GM12864 (cell line): ENCODE measurements at regions not wholly inside any gene's neighbourhood (a gene's known extent, or its start where the extent isn't known, plus 50 kb on each side); places are given as distances from the start of the nearest gene placed in this dataset.

Experiments used
- DNase-seq: peaks from one replicate; pipeline ENCODE4 v3.0.0-alpha.2; 2011; ENCODE audit warnings: low read depth
- H3K4me3 ChIP-seq: 2 replicates; pipeline ENCODE4 v1.5.1; 2011; ENCODE audit warnings: mild to moderate bottlenecking, low read depth, low read length, control low read depth
- CTCF ChIP-seq: IDR thresholded peaks from 2 replicates; pipeline ENCODE4 v1.5.1; 2011; ENCODE audit warnings: low read depth, mild to moderate bottlenecking, moderate library complexity, low read length, control low read depth, inconsistent platforms; ENCODE audit errors: missing control alignments

DNA sequence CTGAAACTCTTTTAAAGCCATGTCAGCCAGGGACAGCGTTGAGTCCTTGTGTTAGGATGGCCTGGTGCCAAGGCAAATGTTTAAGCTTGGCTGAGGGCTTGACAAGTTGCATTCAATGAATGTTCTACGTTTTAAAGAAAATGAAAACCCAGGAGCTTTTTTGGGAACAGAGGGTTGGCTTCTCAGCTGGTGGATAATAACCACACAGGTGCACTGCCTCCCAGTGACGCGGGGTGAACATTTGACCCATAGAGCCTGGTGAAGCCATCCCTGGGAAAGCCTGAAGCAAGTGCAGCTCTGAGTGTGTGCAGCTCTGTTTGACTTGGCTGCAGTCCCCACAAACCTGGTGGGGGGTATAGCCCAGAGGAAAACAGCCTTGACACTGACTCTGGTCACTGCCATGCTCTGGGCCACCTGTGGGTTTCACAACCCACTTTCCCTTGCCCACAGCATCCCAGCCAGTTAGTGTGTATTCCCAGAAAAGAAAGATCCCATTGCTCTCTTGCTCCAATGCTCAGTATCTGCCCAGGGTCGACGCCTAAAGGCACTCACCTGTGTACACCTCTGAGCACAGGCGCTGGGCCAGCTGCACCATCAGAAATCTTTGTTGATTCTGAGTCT is 874.9 kb downstream of the RNF144A start:
- DNase-seq, result no peak
- TF ChIP-seq CTCF, result no peak
- no peak overlapping the region for H3K4me3 ChIP-seq

DNA sequence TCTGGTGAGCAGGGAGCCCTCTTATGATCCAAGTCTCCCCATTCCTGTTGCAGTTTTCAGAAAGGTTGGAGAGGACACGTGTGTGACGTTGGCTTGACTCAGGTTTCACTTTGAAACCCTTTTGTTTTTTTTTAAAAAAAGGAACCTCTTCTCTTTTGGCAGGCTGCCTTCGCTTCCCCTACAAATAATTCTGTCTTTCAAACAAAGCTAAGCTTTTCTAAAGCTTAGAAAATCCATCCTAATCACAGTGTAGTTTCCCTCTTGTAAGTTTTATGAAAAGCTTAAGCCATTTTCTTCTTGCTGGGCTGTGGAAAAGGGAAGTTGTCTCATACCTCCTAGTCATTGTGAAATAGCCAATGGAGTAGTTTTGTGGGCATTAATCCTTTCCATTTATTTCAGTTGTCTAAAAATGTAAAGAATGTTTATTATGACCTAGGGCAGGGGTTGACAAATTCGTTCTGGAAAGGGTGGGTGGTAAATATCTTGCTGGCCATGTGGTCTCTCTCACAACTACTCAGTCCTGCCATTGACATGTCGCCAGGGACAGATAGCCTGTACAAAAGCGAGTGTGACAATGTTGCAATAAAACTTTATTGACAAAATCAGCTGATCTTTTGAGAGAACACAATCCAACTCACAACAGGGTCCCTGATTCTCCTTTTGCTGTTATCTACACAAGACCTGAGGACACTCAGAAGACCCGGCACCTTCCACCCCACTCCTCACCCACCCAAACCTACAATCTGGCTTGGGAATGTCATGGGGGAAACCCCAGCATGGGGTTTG is 878.8 kb downstream of the RNF144A start:
- no peak for DNase-seq
- TF ChIP-seq CTCF, result no peak
- no peak overlapping the region for H3K4me3 ChIP-seq

DNA sequence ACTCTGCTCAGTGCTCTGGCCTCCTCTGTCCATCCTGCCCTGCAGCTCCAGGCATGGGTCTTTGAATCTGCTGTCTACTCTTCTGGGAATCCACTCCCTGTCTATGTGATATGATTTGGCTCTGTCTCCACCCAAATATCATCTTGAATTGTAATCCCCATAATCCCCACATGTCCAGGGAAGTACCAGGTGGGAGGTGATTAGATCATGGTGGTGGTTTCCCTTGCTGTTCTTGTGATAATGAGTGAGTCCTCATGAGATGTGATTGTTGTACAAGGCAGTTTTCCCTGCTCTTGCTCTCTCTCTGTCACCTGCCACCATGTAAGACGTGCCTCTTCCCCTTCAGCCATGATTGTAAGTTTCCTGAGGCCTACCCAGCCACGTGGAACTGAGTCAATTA is 881.8 kb upstream of the ID2 start:
- TF ChIP-seq CTCF, result no peak
- no peak overlapping the region for H3K4me3 ChIP-seq

GRCh38 chr2:7801212-7801611 is 880.6 kb upstream of the ID2 start:
- TF ChIP-seq CTCF, result no peak
- no peak for DNase-seq
- H3K4me3 ChIP-seq, result no peak overlapping the region

More for the DNA sequence above, 881.8 kb upstream of the ID2 start:
- no peak for DNase-seq

GRCh38 chr2:7803515-7803914 is 878.3 kb upstream of the ID2 start:
- H3K4me3 ChIP-seq, result no peak overlapping the region
- TF ChIP-seq CTCF, result no peak
- no peak for DNase-seq

DNA sequence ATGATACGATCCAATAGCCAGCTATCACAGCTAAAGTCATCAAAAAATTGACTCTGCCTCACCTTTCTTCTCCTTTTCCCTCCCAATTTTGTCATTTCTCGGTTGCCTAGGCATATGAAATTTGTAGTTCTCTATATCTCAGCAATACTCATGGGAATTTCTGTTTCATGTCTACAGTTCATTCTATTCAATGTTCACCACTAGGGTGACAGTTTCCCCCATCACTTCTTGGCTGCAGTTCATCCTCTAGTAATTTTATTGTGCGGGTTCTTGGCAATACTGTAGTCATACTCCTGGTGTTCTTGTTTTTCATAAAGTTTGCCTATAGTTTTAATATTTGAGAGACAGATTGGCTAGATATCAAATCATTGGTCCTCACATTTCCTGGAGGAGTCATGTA is 872.2 kb upstream of the ID2 start:
- TF ChIP-seq CTCF, result no peak
- no peak for DNase-seq
- H3K4me3 ChIP-seq, result no peak overlapping the region

GRCh38 chr2:7811073-7811472 is 870.8 kb upstream of the ID2 start:
- no peak for DNase-seq
- no peak overlapping the region for H3K4me3 ChIP-seq
- no peak for TF ChIP-seq CTCF
